ENCODE measurements at regions not wholly inside any gene's neighbourhood (a gene's known extent, or its start where the extent isn't known, plus 50 kb on each side); places are given as distances from the start of the nearest gene placed in this dataset.

DNA sequence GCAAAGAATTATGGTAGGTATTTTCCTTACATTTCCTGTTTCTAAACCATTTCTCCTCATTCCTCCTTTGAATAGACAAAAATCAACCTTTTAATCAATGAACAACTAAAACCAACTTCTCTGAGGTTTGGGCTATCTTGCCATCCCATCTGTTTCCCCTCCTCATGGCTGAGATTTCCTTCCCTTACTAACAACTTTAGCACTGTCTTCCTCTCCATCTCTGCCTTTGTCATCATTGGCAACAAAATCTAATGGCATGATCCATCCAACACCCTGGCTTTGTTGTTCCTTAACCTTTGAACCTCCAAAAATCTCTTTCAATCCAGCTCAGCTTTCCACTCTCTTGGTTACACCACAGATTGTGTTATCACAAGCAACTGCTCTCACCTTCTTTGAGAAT lies 95.3 kb upstream of the FAM136A start:
- DNase-seq: no peak

DNA sequence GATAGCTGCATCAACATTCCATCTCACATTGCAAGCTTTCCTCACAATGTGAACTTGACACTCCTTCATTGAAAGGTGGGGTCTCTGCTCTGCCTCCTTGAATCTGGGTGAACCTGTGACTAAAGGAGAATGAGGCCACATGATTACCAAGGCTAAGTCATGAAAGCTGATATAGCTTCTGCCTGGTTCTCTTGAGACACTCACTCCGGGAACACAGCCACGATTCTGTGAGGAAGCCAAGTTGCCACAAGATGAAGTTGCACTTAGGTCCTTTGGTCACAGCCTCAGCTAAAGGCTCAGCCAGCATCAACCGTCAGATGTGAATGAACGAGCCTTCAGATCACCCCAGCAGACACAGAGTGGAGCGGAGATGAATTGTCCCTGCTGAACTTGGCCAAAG lies 94.7 kb upstream of the FAM136A start:
- no peak for DNase-seq

DNA sequence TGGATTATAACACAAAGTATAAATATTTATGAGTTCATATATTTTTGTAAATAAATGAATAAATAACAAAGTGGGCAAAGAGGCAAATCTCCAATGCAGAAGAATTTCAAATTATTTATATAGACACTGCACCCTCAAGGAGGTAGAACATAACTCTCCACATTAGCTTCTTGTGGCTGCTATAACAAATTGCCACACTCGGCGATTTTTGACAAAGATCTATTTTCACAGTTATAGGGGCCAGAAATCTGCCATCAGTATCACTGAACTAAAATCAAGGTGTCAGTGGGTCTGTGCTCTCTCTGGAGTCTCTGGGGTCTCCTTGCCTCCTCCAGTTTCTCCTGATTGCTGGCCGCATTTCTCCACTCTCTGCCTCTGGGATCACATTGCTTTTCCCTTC lies 92.0 kb upstream of the FAM136A start:
- no peak for DNase-seq

DNA sequence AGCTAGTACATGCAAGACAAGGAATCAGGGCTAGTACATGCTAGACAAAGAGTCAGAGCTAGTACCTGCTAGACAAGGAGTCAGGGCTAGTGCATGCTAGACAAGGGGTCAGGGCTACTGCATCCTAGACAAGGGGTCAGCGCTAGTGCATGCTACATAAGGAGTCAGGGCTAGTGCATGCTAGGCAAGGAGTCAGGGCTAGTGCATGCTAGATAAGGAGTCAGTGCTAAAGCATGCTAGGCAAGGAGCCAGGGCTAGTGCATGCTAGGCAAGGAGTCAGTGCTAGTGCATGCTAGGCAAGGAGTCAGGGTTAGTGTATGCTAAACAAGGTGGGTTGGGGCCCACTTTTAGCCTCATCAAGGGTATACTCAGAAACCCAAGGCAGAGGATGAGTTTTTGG lies 90.1 kb upstream of the FAM136A start:
- no peak for DNase-seq

DNA sequence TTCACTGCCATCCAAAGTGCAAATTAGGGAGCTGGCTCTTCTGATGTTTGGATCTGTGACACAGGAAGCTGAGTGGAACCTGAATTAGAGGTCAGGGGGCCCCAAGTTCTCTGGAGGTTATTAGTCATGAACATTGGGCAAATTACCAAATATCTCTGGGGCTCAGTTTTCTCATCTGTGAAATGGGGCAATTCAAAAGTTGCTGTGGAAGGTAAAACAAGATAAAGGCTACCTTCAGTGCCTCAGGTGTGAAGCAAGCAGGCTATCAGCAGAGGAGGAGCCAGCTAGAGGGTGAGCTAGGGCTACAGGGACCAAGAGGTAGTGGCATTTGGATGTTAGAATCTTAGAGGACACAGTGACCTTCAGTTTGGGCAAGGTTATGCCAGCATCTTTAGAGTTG lies 89.4 kb upstream of the FAM136A start:
- DNase-seq: no peak

DNA sequence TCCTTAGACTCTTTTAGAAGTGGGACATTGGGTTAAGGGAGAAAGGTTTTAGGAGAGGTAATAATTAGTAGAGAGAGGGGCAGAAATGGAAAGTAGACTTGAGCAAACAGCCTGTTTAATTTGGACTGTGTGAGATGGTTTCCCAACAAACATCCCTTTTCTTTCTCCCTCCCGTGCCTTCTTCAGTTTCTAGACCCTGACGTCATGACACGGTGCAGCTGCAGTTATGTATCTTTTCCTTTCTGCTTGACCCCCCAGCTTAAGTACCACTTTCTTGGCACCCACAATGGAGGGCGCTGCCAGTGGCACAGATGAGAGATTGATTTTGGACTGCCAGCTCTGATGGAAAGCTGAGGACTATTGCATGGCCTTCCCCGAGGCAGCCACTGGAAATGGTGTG lies 86.9 kb upstream of the FAM136A start:
- DNase-seq: no peak

DNA sequence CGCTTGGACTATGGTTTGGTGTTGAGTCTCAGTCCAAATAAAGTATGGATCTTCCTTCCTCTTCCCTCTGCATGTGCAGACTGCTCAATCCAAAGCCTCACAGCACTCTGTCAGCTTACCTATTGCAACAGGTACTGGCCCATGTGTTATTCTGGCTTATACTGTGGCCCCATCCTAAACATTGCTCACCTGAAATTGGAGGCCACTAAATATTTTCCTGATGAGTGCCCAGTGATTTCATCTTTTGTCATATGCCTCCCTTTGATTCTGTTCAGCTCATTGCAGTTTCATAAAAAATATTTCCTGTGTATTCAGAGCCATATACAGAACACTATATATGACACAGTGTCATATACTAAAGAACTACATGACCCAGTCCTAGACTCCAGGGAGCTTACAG lies 86.3 kb upstream of the FAM136A start:
- no peak for DNase-seq

DNA sequence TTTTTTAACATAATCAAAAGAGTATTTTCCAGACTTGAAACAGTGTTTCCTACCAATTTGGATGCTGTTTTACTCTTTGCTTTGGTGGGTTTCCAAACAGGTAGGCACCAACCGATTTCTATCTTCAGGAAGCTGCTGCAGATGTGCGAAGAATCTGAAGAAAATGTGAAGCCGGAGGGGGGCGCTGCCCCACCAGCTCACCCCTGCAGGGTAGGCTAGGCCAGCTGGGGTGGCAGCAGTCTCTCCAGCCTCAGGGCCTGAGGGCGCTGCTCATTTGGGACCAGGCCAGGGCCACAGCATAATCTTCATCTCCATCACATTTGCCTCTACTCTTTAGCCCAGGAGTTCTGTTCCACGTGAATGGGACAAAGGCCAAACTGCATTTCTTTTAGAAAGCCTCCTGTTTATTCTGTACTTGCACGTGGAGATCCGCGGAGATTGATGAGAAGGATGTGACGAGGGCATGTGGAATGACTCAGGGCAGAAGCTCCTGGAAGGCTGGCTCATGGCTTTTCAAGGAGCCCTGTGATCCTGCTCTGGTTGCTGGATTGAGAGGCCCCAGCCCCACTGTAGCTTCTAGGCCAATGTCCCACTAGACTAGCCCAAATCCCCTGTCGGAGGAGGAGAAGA lies 84.2 kb upstream of the FAM136A start:
- peak; percentile 24 for DNase-seq

DNA sequence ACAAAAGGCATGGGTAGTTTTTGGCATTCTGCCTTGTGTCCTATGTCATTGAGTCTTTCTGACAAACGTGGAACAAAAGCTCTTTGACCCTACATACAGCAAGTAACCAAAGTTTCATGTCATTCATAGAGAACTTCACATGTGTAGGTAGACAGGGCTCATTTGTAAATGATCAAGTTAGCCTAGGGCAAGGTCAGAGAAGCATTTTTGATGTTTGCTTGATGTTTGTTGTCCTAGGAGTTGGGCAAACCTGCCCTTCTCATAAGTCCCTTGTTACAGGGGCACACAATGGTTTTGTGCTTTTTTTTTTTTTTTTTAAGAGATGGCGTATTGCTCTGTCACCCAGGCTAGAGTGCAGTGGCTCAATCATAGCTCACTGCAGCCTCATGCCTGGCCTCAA lies 83.3 kb upstream of the FAM136A start:
- DNase-seq: no peak

DNA sequence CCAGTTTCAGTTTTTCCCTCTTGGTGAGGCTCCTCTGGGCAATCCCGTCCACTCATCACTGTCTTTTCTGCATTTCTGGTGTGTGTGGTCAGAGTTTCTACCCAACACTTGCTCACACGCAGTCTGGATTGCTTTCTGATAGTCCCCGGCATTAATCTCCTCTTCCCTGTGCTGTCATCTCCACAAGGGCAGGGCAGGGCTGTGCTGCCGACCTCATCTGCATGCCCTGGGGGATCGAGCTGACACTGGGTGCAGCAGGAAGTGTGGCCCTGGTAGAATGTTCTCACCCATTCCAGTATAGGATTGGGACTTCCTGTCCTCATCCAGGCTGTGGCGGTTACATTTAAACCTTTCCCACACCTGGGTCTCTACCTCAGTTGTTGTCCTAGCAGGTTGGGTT lies 80.0 kb upstream of the FAM136A start:
- DNase-seq: peak; percentile 46

DNA sequence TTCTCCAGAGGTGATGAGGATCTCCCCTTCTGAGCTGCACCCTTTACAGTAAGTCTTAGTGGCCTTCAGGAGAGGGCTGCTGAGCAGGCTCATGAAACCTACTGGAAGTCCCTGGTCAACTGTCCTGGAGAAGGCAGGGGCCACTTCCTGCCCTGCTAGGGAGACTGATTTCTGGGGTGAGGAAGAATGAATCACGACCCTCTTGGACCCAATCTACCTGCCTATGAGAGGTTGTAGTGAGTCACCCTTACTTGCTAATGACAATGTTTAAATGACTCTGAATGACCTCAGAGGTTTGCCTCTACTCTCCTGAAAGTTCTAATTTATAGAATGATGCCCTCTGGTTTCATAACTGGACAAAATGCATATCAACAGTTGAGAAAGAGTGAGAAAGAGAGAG lies 79.4 kb upstream of the FAM136A start:
- DNase-seq: no peak

DNA sequence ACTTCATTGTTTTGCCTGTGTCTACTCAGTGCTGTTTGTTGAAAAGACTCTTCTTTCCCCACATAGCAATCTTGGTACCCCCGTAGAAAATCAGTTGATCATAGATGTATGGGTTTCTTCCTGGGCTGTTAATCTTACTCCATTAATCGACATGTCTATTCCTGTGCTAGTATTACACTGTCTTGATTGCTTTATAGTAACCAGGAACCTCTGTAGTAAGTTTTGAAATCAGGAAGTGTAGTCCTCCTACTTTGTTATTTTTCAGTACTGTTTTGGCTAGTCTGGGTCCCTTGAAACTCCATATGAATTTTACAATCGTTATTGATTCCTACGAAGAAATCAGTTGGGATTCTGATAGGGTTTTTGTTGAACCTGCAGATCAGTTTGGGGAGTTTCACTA lies 78.8 kb upstream of the FAM136A start:
- DNase-seq: no peak

DNA sequence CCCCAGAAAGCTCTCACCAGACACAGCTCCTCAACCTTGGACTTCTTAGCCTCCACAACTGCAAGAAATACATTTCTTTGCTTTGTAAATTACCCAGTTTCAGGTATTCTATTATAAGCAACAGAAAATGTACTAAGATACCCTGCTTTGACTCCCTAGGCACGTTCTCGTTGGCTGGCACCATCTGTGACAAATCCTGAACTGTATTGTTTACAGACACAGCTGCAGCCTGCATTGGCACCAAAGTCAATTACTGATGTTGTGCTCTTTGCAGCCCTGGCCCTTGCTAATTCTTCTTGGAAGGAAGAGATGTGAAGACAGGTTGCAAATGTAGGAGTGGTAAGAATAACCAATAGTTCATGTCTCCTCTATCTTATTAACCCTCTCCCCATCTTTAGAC lies 72.7 kb upstream of the FAM136A start:
- no peak for DNase-seq

DNA sequence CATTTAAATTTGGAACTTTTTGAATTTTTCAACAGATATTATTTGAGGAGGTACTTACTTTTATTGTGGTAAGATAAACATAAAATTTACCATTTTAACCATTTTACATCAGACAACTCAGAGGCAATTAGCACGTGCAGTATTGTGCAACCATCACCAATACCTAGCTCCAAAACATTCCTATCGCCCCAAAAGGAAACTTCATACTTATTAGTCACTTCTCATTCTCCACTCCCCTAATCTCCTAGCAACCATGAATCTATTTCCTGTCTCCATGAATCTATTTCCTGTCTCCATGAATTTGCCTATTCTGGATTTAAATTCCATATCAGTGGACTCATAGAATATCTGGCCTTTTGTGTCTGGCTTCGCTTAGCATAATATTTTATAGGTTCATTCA lies 69.9 kb upstream of the FAM136A start:
- DNase-seq: peak; percentile 86

DNA sequence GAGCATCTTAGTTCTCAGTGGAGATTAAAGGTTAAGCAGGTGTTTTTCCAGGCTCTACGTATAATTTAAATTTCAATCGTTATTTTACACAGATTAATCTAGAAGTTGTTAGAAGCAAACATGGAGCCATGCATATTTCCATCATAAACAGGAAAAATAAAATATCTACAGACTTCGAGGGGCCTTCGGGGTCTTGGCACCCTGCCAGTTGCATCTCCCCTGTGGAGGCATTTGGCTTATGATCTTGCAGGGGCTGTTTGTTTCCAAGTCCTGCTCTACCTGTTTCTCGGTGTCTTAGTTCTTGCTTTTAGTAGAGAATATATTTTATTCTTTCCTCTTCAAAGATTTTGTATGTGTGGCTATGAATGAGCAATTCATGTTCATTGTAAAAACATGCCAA lies 67.2 kb upstream of the FAM136A start:
- DNase-seq: no peak

DNA sequence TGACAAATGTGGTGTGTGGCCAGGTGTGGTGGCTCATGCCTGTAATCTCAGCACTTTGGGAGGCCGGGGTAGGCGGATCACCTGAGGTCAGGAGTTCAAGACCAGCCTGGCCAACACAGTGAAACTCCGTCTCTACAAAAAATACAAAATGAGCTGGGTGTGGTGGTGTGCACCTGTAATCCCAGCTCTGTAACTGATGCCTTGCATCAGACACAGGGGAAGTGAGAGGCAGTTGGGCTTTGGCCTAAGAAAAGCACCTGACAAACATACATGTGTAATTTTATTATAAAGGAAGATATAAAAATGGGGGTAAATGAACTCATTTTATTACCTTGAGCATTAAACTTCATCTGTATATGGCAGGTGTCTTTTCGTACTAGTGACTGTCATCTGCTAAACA lies 66.7 kb upstream of the FAM136A start:
- no peak for DNase-seq

DNA sequence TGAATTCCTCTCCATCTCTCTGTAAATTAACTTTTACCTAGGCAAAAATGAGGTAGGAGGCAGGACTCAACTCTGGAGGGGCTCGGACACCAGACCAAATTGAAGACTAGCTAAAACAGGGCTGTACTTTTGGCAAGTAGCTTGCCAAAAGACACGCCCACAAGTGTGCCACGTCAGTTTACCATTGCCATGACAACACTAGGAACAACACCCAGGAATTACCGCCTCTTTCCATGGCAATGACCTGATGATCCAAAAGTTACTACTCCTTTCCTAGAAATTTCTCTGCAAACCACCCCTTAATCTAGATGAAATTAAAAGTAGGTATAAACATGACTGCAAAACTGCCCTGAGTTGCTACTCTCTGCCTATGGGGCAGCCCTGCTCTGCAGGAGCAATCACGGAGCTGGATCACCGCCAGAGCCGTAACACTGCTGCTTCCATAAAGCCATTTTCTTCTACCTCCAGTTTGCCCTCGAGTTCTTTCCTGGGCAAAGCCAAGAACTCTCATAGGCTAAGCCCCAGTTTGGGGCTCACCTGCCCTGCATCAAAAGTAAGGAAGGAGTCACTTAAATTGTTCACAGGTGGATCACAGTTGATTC lies 66.0 kb upstream of the FAM136A start:
- peak; percentile 11 for DNase-seq

DNA sequence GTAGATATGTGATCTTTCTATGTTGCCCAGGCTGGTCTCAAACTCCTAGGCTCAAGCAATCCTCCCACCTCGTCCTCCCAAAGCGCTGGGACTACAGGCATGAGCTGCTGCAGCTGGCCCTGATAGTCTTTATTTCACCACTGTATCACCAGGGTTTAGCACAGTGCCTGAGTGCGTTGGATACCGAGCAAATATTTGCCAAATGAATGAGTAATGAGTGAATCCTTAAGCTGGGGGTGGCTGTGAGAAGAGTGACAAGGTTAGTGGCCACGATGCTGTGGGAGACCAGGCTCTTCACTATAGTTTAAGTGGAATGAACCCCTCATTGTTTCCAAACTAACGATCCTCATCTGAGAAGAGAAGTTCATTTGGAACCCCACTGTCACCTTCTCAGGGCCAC lies 60.8 kb upstream of the FAM136A start:
- no peak for DNase-seq

DNA sequence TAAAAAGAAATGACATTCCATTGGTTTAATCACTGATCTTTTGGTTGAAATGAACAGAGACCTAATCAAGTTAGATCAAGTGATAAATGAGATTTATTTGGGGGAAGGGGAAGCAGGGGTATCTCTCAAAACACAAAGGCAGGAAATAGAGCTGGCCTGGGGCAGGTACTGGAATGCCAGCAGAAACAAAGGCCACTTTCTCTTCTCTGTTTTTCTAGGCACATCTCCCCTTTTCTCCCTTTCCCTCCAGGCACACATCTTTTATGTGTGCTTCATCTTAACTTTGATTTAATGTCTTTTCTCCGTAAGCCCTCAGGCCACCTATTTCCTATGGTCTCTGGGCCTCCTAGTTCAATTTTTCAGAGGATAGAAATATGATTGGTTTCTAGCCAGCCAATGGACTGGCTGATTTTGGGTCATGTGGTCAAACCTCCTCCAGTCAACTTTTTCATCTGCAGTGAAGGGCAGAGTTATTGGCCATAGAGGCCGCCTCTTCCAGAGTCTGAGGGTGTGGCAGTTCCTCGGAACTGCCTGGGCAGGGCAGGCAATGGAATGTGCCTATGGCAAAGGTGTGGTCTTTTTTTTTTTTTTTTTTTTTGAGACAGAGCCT lies 58.9 kb upstream of the FAM136A start:
- no peak for DNase-seq

DNA sequence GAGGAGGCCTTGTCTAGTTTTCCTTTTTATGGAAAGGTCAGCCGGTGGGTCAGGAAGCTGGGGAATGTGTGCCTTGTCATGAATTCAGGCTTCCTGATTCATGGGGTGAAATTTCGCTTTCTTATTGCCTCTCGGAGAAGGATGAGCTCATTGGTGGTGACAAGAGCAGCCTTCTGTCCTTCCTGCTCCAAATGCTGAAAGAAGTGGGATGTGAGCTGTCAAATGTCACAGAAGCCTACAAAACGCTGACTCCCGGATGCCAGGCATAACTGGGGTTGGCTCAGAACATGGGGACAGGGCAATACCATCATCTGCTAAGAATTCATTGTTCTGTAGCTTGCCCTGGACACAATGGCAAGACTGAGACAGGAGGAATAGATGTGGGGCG lies 55.8 kb upstream of the FAM136A start:
- DNase-seq: peak; percentile 59

DNA sequence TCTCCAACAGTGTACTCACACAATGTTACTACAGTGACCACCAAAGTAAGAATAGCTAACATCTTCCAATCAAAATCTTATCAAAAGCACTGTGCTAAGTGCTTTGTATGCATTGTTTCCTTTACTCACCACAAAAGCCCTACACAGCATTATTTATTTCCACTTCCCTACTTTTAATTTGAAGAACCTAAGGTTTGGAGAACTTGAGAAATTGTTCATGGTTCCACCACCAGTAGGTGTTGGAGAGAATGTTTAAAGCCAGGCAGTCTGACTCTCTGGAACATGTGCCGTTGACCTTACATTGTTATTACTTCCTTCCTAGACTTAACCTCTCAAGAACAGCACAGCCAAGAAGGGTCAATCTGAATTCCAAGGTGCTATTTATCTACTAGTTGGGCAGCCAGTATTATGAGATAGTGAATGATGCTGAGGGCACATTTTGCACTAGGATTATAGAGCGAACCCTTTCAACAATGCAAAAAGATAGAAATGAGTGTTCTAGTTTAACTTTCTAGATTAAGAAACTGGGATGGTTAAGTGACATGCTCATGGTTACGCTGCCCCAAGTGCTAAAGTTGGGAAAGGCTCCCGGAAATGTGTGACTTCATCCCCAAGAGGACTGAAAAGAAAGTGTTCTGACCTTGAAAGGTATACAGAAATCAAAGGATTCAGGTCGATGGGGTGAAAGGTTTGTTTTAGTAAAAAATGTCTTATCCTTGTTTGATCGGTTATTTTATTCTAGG lies 55.2 kb upstream of the FAM136A start:
- DNase-seq: peak; percentile 10

DNA sequence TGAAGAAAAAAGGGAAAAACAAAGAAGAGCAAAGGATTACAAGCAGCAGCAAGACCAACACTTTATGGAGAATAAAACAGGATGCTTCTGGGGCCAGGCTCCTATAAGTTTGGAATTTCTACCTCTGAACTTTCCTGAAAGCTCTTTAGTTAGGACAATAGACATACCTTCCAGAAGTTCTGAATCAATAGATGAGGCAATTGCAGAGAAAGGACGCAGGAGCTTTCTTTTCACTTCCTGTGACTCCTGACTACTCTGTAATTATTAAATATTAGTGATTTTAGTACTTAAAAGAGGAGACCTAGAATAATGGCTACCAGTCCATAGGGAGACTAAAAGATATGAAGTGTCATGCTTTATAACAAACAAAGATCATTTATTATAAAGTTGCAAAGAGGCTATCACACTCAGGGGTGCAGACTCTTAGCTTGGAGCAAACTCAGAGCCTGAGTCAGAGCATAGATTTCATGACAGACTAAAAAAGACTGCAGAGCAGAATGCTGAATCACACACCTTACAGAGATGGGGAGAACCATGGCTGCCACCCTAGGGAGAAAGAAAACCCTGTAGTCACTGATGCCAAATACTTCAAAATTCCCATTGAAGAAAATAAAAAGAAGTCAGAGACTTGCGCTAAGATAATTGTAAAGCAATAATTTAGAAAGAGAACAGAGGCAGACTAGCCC lies 52.5 kb upstream of the FAM136A start:
- DNase-seq: peak; percentile 38
